ENCODE measurements at regions not wholly inside any gene's neighbourhood (a gene's known extent, or its start where the extent isn't known, plus 50 kb on each side); places are given as distances from the start of the nearest gene placed in this dataset.
"Not testable (repeated sequence)": the region's sequence is repeated elsewhere in the genome, so short reads cannot be mapped to it uniquely, and the experiment has no call there.

DNA sequence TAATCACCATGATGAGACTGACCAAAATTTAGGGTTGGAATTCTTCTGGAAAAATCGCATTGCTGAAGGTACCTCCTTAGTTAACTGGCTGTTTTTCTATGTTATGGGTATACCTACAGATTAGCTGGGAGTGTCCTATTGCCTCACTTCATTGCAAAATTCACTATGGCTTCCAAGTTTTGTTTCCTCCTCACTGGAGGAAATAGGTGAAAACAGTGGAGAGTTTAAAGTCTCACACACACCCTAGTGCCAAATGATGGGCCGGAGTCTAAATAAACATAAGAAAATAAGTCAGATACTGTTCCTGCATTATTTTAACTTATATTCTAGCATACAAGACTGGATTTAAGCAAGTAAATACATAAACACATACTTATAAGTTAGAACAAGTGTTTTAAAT, 98.2 kb downstream of the AHR start:
- H3K4me1 Mint-ChIP-seq, result peaks cover 9% of the 10 kb centered on the region
- no peak overlapping the region for H3K27ac Mint-ChIP-seq
- H3K27me3 Mint-ChIP-seq, result peaks cover 7% of the 10 kb centered on the region
- H3K9me3 Mint-ChIP-seq, result no peaks in the 10 kb centered on the region
- H3K36me3 Mint-ChIP-seq (ENCODE audit: low read depth), result no peaks in the 10 kb centered on the region
- no peak for ATAC-seq (replicated peaks)
- no peak overlapping the region for H3K4me3 Mint-ChIP-seq

DNA sequence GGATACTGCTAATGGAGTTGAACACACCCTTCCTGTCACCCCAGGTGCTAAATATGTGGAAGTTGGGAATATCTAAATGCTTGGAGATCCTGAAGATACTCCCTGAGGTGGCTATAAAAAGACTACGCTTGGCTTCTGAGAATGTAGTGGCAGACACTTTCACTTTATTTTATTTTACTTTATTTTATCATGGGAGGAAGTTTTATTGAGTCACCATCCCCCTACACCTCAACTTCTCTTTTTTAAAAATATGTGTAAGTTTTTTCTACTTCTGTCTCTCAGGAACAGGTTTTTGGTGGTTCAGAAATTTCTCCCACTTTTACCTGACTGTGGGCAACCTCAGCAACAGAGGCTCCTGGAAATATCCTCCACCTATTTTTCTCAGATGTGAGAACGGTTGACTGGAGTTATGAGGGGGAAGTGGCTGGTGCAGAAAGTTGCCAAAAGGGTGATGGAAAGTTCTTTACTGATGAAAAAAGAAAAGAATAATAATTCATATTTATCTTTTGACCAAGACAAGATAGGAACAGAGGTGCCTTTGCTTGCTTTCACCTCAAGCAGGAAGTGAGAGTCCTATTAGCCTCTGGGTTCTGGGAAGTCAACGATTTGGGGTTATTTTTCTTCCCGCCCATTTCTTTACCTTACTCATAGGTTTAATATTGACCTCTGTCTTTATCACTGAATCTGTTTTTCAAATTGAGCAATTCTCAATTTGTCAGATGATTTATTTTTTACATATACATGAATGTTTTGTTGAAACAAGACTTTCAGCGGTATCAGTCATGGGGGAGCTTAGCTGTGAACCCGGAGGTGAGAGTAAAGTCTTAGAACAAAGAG, 103.6 kb downstream of the AHR start:
- peaks cover 20% of the 10 kb centered on the region for H3K4me1 Mint-ChIP-seq
- peaks cover 6% of the 10 kb centered on the region for H3K36me3 Mint-ChIP-seq (ENCODE audit: low read depth)
- no peaks in the 10 kb centered on the region for H3K9me3 Mint-ChIP-seq
- peak overlapping the region; percentile 70 for H3K4me3 Mint-ChIP-seq
- H3K27ac Mint-ChIP-seq, result peak overlapping the region; percentile 95
- peak; percentile 79 for ATAC-seq (replicated peaks)
- H3K27me3 Mint-ChIP-seq, result peaks cover 3% of the 10 kb centered on the region

DNA sequence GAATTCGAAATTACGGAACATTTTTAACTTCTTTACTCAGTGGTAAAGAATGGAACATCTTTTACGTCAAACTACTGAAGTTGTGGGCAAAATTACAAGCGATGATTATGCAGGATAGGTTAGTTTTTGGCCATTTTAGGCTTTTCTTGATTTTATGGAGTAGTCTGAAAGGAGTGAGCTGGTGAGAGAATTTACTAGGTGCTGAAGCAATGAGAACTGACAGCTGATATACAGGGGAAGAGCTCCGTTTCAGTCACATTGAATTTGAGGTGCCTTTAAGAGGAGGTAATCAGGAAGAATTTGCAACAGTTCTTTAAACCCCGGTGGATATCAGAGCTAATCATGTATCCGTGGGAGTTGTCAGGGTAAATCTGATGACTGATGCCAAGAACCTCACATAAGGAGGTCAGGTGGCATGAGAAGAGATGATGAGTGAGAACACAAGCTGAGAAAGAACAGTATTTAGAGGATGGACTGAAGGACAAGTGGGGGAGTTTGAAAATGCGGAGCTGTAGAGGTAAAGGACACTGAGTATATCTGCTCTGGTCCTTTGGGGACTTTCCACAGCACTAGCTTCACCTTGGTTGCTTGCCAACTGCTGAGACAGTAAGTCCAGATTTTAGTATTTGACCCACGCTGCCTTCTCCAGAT, 104.3 kb downstream of the AHR start:
- ATAC-seq (replicated peaks), result peak; percentile 79
- Mint-ChIP-seq H3K4me3 (peak overlapping the region; percentile 70), H3K36me3 (ENCODE audit: low read depth) (peaks cover 6% of the 10 kb centered on the region), H3K27me3 (peaks cover 3% of the 10 kb centered on the region), H3K27ac (peak overlapping the region; percentile 95), H3K4me1 (peaks cover 20% of the 10 kb centered on the region), H3K9me3 (no peaks in the 10 kb centered on the region)

DNA sequence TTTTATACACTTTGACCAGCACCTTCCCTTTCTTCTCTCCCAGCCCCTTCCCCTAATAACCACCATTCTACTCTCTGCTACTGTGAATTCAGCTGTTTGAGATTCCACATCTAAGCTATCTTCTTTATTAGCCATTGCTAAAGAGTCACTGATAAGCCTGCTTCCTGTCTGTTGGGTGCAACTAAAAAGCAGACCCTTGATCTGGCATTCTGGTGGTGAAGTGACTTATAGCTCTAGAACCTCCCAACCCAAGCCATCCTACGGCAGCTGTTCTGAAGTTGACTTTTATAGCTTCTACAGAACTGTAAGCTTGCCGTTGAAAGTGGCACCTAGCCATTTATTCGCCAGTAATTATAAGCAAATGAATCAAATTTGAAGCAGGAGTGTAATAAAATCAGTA, 105.6 kb downstream of the AHR start:
- Mint-ChIP-seq H3K4me1 (peaks cover 20% of the 10 kb centered on the region), H3K27me3 (peaks cover 3% of the 10 kb centered on the region), H3K27ac (no peak overlapping the region), H3K4me3 (no peak overlapping the region), H3K36me3 (ENCODE audit: low read depth) (peaks cover 6% of the 10 kb centered on the region), H3K9me3 (no peaks in the 10 kb centered on the region)
- ATAC-seq (replicated peaks), result no peak

DNA sequence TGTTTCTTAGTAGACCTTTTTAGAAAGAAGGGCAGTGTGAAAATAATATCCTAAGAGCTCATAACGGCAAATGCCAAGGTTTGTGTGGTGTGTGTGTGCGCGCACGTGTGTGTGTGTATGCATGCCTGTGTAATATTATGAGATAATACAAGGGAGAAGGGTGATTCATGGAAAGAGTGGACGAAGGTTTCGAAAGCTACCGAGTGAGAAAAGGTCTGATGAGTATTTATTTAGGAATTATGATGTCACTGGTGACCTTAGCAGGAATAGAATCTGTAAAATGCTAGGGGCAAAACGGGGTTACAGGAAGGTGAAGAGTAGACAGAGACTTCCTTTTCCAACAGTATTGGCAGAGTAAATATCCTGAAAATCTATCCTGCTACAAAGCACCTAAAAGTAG, 107.3 kb downstream of the AHR start:
- Mint-ChIP-seq H3K27ac (no peak overlapping the region), H3K4me1 (peaks cover 14% of the 10 kb centered on the region), H3K36me3 (ENCODE audit: low read depth) (peaks cover 6% of the 10 kb centered on the region), H3K9me3 (no peaks in the 10 kb centered on the region), H3K4me3 (no peak overlapping the region), H3K27me3 (no peaks in the 10 kb centered on the region)
- no peak for ATAC-seq (replicated peaks)

DNA sequence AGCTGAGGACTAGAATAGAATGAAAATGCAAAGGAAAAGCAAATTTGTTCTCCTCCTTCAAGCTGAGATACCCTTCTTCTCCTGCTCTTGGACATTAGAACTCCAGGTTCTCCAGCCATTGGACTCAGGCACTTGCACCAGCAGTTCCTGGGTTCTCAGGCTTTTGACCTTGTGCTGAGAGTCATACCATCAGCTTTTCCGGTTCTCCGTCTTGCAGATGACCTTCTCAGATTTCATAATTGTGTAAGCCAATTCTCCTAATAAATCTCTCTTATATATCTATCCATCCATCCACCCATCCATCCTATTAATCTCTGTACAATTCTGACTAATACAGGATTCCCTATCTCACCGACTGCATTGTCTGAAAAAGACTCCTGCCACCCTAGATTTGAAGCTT, 108.3 kb downstream of the AHR start:
- ATAC-seq (replicated peaks), result no peak
- peaks cover 6% of the 10 kb centered on the region for H3K36me3 Mint-ChIP-seq (ENCODE audit: low read depth)
- H3K27ac Mint-ChIP-seq, result no peak overlapping the region
- no peaks in the 10 kb centered on the region for H3K9me3 Mint-ChIP-seq
- no peak overlapping the region for H3K4me3 Mint-ChIP-seq
- H3K27me3 Mint-ChIP-seq, result no peaks in the 10 kb centered on the region
- H3K4me1 Mint-ChIP-seq, result peaks cover 10% of the 10 kb centered on the region

DNA sequence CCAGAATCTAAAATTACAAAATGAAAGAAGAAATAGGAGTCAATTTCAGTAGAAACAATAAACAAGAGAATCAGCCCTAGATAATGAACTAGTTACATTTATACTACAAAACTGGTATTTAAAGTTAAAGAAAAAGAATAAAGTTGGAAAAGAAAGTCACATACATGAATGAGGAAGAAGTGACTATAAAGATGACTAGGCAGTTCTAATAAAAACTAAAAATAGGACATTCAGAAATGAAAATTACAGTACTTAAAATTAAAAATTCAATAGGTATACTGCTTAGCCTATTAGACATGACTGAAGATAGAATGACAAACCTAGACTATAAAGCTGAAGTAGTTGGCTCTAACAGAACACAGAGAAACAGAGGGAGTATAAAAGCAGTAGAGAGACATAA, 108.8 kb downstream of the AHR start:
- no peak overlapping the region for H3K27ac Mint-ChIP-seq
- H3K9me3 Mint-ChIP-seq, result no peaks in the 10 kb centered on the region
- no peak overlapping the region for H3K4me3 Mint-ChIP-seq
- no peak for ATAC-seq (replicated peaks)
- H3K36me3 Mint-ChIP-seq (ENCODE audit: low read depth), result peaks cover 6% of the 10 kb centered on the region
- H3K4me1 Mint-ChIP-seq, result peaks cover 8% of the 10 kb centered on the region
- H3K27me3 Mint-ChIP-seq, result no peaks in the 10 kb centered on the region

DNA sequence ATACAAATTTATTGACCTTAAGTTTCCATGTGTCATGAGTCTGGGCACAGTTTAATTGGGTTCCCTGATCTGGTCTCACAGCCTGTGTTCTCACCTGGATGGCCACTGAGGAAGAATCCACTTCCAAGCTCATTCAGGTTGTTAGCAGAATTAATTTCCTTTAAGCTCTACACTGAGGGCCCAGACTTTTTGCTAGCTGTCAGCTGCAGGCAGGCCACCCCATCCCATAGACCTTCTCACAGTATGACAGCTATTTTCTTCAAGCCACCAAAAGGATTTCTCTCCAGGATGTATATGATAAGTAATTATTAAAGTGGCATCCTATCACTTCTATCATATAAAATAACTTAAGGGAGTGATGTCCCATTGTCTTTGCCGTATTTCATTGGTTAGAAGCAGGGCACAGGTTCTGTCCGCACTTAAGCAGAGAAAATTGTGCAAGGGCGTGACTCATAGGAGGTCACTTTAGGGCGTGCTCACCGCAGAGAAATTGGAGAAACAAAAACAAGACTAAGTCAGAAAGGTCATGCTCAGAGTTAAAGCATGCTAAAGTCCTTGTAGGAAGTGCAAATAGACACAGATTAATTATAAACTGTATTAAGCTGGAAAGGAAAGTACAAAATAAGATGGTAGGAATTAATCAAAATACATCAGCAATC, 109.9 kb downstream of the AHR start:
- no peak overlapping the region for H3K27ac Mint-ChIP-seq
- ATAC-seq (replicated peaks), result peak; percentile 48

DNA sequence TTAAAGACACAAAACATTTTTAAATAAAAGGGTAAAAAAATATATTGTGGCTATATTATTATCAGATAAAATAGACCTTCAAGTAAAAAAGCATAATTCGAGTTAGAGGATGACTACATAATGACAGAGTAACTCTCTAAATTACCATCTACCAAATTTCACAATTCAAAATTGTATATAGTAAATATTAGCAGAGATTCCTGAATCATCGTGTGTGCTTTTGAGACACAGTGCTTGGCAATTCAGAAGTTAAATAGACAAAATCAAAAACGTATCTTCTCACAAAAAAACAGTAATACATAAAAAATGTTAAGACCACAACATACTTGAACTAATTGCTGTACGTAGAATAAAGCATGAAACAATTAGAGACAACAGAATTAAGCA, 110.4 kb downstream of the AHR start:
- no peaks in the 10 kb centered on the region for H3K36me3 Mint-ChIP-seq (ENCODE audit: low read depth)
- no peak overlapping the region for H3K4me3 Mint-ChIP-seq
- H3K27me3 Mint-ChIP-seq, result no peaks in the 10 kb centered on the region
- H3K27ac Mint-ChIP-seq, result no peak overlapping the region
- ATAC-seq (replicated peaks), result no peak
- H3K4me1 Mint-ChIP-seq, result no peaks in the 10 kb centered on the region
- no peaks in the 10 kb centered on the region for H3K9me3 Mint-ChIP-seq

More for the DNA sequence above, 109.9 kb downstream of the AHR start:
- Mint-ChIP-seq H3K36me3 (ENCODE audit: low read depth) (no peaks in the 10 kb centered on the region), H3K4me1 (no peaks in the 10 kb centered on the region), H3K4me3 (no peak overlapping the region), H3K9me3 (no peaks in the 10 kb centered on the region), H3K27me3 (no peaks in the 10 kb centered on the region)

DNA sequence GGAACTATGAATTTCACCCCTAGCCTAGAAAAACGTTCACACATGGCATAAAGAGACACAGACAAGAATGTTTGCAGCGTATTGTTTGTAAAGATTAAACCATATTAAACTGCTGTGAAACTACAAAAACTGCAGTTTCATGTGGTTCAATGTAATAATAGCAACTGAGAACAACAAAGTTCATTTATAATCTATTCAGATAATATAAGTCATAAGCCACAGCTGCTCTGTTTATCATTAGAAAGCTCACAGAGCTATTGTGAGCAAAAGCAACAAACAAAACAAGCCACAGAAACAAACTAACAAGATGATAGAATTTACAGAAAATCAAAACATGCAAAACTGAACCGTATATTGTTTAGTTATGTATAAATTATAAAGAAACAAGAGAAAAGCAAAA, 113.5 kb downstream of the AHR start:
- Mint-ChIP-seq H3K9me3 (no peaks in the 10 kb centered on the region), H3K36me3 (ENCODE audit: low read depth) (no peaks in the 10 kb centered on the region), H3K27me3 (no peaks in the 10 kb centered on the region)

DNA sequence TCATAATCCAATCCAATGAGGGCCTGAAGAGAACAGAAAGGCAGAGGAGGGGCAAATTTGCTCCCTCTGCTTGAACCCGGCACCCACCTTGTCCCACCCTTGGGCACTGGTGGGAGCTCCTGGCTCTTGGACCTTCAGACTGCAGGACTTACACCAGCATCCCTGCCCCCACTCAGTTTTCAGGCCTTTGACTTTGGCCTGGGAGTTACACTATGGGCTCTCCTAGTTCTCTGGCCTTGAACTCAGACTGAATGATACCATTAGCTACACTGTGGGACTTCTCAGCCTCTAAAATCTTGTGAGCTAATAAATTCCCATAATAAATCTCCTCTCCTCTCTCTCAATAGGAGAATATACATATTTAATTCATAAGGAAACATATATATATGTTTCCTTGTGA, 114.4 kb downstream of the AHR start:
- Mint-ChIP-seq H3K27me3 (no peaks in the 10 kb centered on the region), H3K9me3 (no peaks in the 10 kb centered on the region), H3K4me1 (no peaks in the 10 kb centered on the region), H3K36me3 (ENCODE audit: low read depth) (no peaks in the 10 kb centered on the region), H3K27ac (no peak overlapping the region), H3K4me3 (no peak overlapping the region)
- no peak for ATAC-seq (replicated peaks)

More for the DNA sequence above, 113.5 kb downstream of the AHR start:
- H3K4me3 Mint-ChIP-seq, result no peak overlapping the region
- no peak for ATAC-seq (replicated peaks)
- H3K4me1 Mint-ChIP-seq, result no peaks in the 10 kb centered on the region
- no peak overlapping the region for H3K27ac Mint-ChIP-seq

DNA sequence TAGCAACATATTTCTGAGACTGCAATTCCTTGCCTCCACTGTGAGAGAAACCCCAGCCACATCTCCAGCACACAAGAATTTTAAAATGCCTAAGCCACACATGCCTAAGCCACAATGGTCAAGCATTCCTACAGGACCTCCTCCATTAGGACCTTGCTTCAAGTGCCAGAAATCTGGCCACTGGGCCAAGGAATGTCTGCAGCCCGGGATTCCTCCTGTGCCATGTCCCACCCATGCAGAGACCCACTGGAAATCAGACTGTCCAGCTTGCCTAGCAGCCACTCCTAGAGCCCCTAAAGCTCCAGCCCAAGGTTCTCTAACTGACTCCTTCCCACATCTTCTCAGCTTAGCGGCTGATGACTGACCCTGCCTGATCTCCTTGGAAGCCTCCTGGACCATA, 117.5 kb downstream of the AHR start:
- H3K4me3 Mint-ChIP-seq, result no peak overlapping the region
- no peaks in the 10 kb centered on the region for H3K27me3 Mint-ChIP-seq
- no peaks in the 10 kb centered on the region for H3K4me1 Mint-ChIP-seq
- H3K36me3 Mint-ChIP-seq (ENCODE audit: low read depth), result no peaks in the 10 kb centered on the region
- ATAC-seq (replicated peaks), result no peak
- H3K27ac Mint-ChIP-seq, result no peak overlapping the region
- no peaks in the 10 kb centered on the region for H3K9me3 Mint-ChIP-seq

DNA sequence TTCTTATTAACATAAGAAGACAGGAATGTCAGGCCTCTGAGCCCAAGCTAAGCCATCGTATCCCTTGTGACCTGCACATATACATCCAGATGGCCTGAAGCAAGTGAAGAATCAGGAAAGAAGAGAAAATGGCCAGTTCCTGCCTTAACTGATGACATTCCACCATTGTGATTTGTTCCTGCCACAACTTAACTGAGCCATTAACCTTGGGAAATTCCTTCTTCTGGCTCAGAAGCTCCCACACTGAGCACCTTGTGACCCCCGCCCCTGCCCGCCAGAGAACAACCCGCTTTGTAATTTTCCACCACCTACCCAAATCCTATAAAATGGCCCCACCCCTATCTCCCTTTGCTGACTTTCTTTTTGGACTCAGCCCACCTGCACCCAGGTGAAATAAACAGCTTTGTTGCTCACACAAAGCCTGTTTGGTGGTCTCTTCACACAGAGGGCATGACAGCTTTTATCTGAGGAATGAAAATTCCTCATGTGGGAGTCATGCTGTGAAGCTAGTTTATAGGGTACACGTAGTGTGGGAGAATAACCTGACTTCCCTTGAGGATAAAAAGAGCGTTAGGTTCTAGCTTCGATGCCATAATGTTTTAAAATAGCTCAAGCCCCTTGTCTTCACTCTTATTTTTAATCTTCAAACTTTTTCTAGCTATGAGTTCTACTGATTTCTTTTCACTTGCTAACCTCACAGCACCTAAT, 122.0 kb downstream of the AHR start:
- H3K4me1 Mint-ChIP-seq; H3K4me3 Mint-ChIP-seq; H3K27me3 Mint-ChIP-seq; H3K36me3 Mint-ChIP-seq (ENCODE audit: low read depth); H3K27ac Mint-ChIP-seq; ATAC-seq (replicated peaks); H3K9me3 Mint-ChIP-seq: not testable (repeated sequence)

DNA sequence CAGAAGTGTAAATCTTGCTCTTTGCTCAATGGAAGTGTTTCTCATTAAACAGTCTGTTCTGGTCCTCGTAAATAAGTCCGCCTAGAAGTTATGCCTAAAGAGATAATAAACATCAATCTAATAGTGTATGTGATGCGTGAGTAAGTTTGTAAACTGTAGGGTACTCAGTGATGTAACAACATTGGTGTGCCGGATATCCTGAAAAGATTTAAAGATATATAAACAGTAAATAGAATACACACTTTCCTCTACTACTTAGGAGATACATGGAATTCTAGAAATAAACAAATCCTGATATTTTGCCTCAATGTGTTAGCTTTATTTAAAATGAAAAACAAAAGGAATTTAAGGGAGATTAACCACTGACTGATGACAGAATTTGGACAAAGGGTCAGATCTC, 123.5 kb downstream of the AHR start:
- Mint-ChIP-seq H3K4me1 (no peaks in the 10 kb centered on the region), H3K27ac (no peak overlapping the region), H3K27me3 (peaks cover 9% of the 10 kb centered on the region), H3K4me3 (no peak overlapping the region), H3K9me3 (peaks cover 3% of the 10 kb centered on the region), H3K36me3 (ENCODE audit: low read depth) (no peaks in the 10 kb centered on the region)
- ATAC-seq (replicated peaks), result no peak

All from activated T-helper 17 cell treated with anti-CD3 and anti-CD28 coated beads, Interleukin-2, amount 50 U/mL, for 72 hours (primary cell).